Endothelial cell of umbilical vein (primary cell): ENCODE measurements at regions not wholly inside any gene's neighbourhood (a gene's known extent, or its start where the extent isn't known, plus 50 kb on each side); places are given as distances from the start of the nearest gene placed in this dataset.
A peak's percentile ranks its signal among the peaks of the same experiment; 100 is the strongest.
"Not testable (repeated sequence)": the region's sequence is repeated elsewhere in the genome, so short reads cannot be mapped to it uniquely, and the experiment has no call there.

Experiments used
- BruUV-seq: library from RNA; stranded (reverse); fragments of 400-500 nt; replicated peaks from 2 replicates; lab custom pipeline; 2021; lab: Mats Ljungman, UMichigan
- CTCF ChIA-PET: fragments of 300-600, 350-600 bp; sonication (Branson Sonifier 250); formaldehyde crosslinking; loops from one replicate; lab custom pipeline; 2021; ENCODE audit warnings: antibody characterized with exemption, inconsistent platforms; lab: Charles Lee
- POLR2A ChIA-PET: fragments of 300-600, 350-600 bp; sonication (Branson Sonifier 250); formaldehyde crosslinking; loops from one replicate; lab custom pipeline; 2021; ENCODE audit warnings: antibody characterized with exemption, inconsistent platforms; lab: Charles Lee
- DNase-seq: peaks from one replicate; pipeline ENCODE4 v3.0.0-alpha.2; 2011; ENCODE audit warnings: low read depth, low spot score
- FAIRE-seq: peaks from 2 replicates; lab custom pipeline; 2011; peaks lifted over from hg19 to GRCh38; lab: Jason Lieb, UNC
- H2AFZ ChIP-seq: 2 replicates; pipeline ENCODE4 v1.6.0; 2012; ENCODE audit warnings: low read depth, low read length, control low read depth, inconsistent platforms
- H3K27ac ChIP-seq: 2 replicates; pipeline ENCODE4 v1.5.1; 2011; ENCODE audit warnings: low read depth, mild to moderate bottlenecking, control low read depth, low read length, moderate library complexity; ENCODE audit not compliant: insufficient read depth
- H3K27me3 ChIP-seq, 2 experiments: 2 replicates each; pipeline versions ENCODE4 v1.6.0 to v1.6.1; 2011; ENCODE audit warnings: low read length in 2 of 2, mixed read lengths in 1 of 2; ENCODE audit not compliant: control insufficient read depth in 2 of 2, insufficient read depth in 2 of 2
- H3K36me3 ChIP-seq, 2 experiments: 2 replicates in 1 of 2; 3 replicates in 1 of 2; pipeline ENCODE4 v1.5.1; 2011; ENCODE audit warnings: low read length in 2 of 2, mild to moderate bottlenecking in 1 of 2, moderate library complexity in 1 of 2; ENCODE audit not compliant: control insufficient read depth in 2 of 2, insufficient read depth in 2 of 2; ENCODE audit errors: extremely low read depth in 1 of 2
- H3K4me1 ChIP-seq: 3 replicates; pipeline ENCODE4 v1.5.1; 2011; ENCODE audit warnings: mild to moderate bottlenecking, low read length; ENCODE audit not compliant: control insufficient read depth, insufficient read depth; ENCODE audit errors: extremely low read depth
- H3K4me2 ChIP-seq: 2 replicates; pipeline ENCODE4 v1.6.1; 2011; ENCODE audit warnings: low read length, control low read depth, mixed read lengths; ENCODE audit not compliant: insufficient read depth
- H3K4me3 ChIP-seq, 3 experiments: fragments of 200-600 bp in 1 of 3; sonication (generic), shearing (Covaris generic) in 1 of 3; replicated peaks in 1 of 3; 2 replicates each; pipeline ENCODE4 v1.5.1; 2011 to 2016; ENCODE audit warnings: control low read depth in 3 of 3, low read length in 3 of 3, mild to moderate bottlenecking in 2 of 3, inconsistent platforms in 1 of 3, low read depth in 1 of 3, moderate library complexity in 1 of 3; ENCODE audit not compliant: insufficient read depth in 1 of 3
- H3K79me2 ChIP-seq: 2 replicates; pipeline ENCODE4 v1.6.0; 2012; ENCODE audit warnings: low read length, inconsistent platforms; ENCODE audit not compliant: control insufficient read depth, insufficient read depth
- H3K9ac ChIP-seq: replicated peaks from 2 replicates; pipeline ENCODE3; 2011; ENCODE audit warnings: low read length, control low read depth; ENCODE audit not compliant: insufficient read depth; ENCODE audit errors: extremely low read depth
- H3K9me1 ChIP-seq: replicated peaks from 3 replicates; pipeline ENCODE4 v1.6.0; 2011; ENCODE audit warnings: mild to moderate bottlenecking, low read length; ENCODE audit not compliant: control insufficient read depth, insufficient read depth; ENCODE audit errors: extremely low read depth
- H3K9me3 ChIP-seq: replicated peaks from 2 replicates; pipeline ENCODE4 v1.5.1; 2012; ENCODE audit warnings: low read length, inconsistent platforms; ENCODE audit not compliant: control insufficient read depth, insufficient read depth
- H4K20me1 ChIP-seq: replicated peaks from 2 replicates; pipeline ENCODE3; 2011; ENCODE audit warnings: mild to moderate bottlenecking, low read length; ENCODE audit not compliant: control insufficient read depth, insufficient read depth; ENCODE audit errors: extremely low read depth
- JUN ChIP-seq: IDR thresholded peaks from 2 replicates; pipeline ENCODE4 v1.6.1; 2011; ENCODE audit warnings: borderline replicate concordance, low read depth; ENCODE audit not compliant: insufficient read length, insufficient read depth
- MYC ChIP-seq: IDR thresholded peaks from one replicate; pipeline ENCODE4 v1.6.1; 2011; ENCODE audit warnings: mild to moderate bottlenecking, low read depth, low read length
- POLR2A ChIP-seq: IDR thresholded peaks from 2 replicates; pipeline ENCODE4 v1.6.1; 2012; ENCODE audit warnings: low read depth, mild to moderate bottlenecking, control low read depth, low read length
- POLR2AphosphoS5 ChIP-seq: IDR thresholded peaks from 2 replicates; pipeline ENCODE4 v1.6.1; 2012; ENCODE audit warnings: low read depth, mild to moderate bottlenecking, control low read depth, low read length, moderate library complexity; ENCODE audit not compliant: insufficient read depth
- dilution Hi-C: fragments of 300-500 bp; cut with MboI; formaldehyde crosslinking; loops from one replicate; pipeline ENCODE4 v1.15.0; 2019; ENCODE audit warnings: low sequenced_read_pairs; ENCODE audit not compliant: extremely low pct_ligation_motif_present
- intact Hi-C: fragments of 100-400 bp; cut with micrococcal nuclease; formaldehyde crosslinking; loops from one replicate; pipeline ENCODE4 v1.10.0; 2022

DNA sequence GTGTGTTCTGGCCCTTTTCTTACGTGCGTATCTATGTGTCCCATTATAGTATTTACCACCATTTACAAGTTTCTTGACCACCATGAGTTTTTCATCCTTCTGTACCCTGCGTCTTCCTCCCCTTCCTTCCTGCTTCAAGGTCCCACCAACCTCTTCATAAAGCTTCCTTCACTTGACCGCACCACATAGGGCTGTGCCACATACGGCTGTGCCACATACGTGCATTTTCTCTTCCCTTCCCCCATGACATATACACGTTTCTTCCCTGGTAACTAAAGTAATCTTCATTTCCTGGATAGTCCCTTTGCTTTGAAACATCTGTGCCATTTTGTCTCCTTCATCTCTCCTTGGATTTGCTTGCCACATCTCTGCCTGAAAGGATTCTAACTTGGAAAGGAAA lies 128.6 kb upstream of the METTL14 start:
- not testable (repeated sequence) for DNase-seq

DNA sequence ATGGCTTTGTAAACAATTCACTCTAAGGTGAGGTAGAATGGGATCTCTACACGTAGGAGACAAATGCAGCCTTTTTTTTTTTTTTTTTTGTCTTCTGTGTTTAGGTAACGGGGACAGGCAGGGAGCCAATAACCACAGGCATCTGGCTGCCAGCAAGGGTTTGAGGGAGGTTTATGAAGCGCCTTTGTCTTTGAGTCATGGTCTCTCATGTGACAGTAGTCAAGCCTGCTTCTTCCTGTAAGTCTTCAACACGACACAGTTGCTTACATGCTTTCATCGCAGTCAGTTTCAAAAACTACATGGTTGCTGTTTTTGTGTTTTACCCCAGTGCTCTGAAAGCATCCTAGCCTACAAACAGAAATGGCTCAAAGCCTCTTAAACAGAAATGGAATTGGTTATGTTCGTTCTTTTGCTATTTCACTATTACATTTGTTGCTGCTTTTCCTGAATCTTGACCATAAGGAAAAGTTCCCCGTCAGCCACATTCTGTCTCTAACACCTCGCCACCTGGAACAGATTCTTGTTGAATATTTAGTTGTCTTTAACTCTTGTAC lies 127.8 kb upstream of the METTL14 start:
- Histone ChIP-seq H3K27me3 (no peaks in the 10 kb centered on the region), H3K36me3 (no peaks in the 10 kb centered on the region), H3K9me1 (no peaks in the 10 kb centered on the region), H3K9ac (no peak overlapping the region), H3K9me3 (no peaks in the 10 kb centered on the region), H3K4me1 (no peaks in the 10 kb centered on the region), H3K4me2 (no peak overlapping the region), H2AFZ (no peak overlapping the region), H3K27ac (no peak overlapping the region), H3K79me2 (no peaks in the 10 kb centered on the region), H3K4me3 (no peak overlapping the region), H4K20me1 (no peaks in the 10 kb centered on the region)
- BruUV-seq: no TSS peak
- POLR2A ChIA-PET: no interaction called here
- no peak for DNase-seq
- no peak for TF ChIP-seq JUN
- TF ChIP-seq MYC: no peak
- TF ChIP-seq POLR2AphosphoS5: no peak
- TF ChIP-seq POLR2A: no peak
- dilution Hi-C loops: no loop called here
- no peak for FAIRE-seq
- CTCF ChIA-PET: no interaction called here
- intact Hi-C loops: no loop called here

More for the DNA sequence above, 128.6 kb upstream of the METTL14 start:
- H3K27ac ChIP-seq, H3K4me2 ChIP-seq, H3K9me1 ChIP-seq, H3K36me3 ChIP-seq, CTCF ChIA-PET, intact Hi-C loops, H3K4me3 ChIP-seq, H4K20me1 ChIP-seq, H3K79me2 ChIP-seq, POLR2A ChIA-PET, dilution Hi-C loops, H2AFZ ChIP-seq, H3K9ac ChIP-seq, FAIRE-seq, H3K27me3 ChIP-seq, H3K9me3 ChIP-seq, H3K4me1 ChIP-seq, BruUV-seq: not testable (repeated sequence)

DNA sequence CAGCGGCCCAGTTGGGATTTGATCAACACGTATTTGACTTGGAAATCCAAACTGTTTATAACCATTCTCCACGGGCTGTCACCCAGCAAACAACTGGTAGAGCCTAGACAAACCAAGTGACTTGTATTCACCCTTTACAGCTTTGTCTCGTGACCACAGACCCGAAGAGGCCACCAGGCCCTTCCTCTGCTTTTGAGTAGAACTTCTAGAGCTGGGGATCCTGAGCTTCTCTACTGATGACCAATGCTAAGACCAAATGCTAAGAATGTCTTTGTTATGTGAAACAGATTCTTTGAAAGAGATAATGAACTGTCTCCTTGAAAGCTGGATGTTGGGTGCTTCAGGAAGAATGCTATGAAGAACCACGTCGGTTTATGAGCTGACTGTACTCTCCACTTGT lies 127.0 kb upstream of the METTL14 start:
- POLR2A ChIA-PET, dilution Hi-C loops, BruUV-seq, H3K4me1 ChIP-seq, DNase-seq, H3K27ac ChIP-seq, H3K4me3 ChIP-seq, H3K9me1 ChIP-seq, intact Hi-C loops, H3K9ac ChIP-seq, H3K9me3 ChIP-seq, H2AFZ ChIP-seq, H4K20me1 ChIP-seq, H3K4me2 ChIP-seq, CTCF ChIA-PET, H3K79me2 ChIP-seq, H3K27me3 ChIP-seq, H3K36me3 ChIP-seq: not testable (repeated sequence)
- FAIRE-seq: peak; percentile 15

DNA sequence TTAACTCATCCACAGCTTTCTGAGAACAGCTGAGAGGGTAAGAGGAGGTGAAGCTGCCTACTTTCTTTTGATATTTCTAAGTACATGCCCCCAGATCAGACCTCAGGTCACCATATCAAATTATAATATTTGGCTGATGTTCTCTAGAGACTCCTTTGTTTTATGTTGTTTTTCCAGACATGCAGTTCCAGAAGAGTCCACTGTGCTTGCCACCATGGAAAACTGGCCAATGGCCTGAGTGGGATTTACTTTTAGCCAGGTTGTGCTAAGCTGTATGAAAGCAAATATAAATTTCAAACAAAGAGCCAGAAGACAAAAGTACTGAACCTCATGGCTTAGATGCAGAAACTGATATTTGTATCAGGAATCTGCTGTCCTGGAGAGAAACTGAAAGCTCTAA lies 123.6 kb upstream of the METTL14 start:
- H3K36me3 ChIP-seq, H3K4me2 ChIP-seq, H3K9me3 ChIP-seq, dilution Hi-C loops, H4K20me1 ChIP-seq, H3K27me3 ChIP-seq, FAIRE-seq, H2AFZ ChIP-seq, CTCF ChIA-PET, POLR2A ChIA-PET, H3K27ac ChIP-seq, intact Hi-C loops, H3K9ac ChIP-seq, DNase-seq, BruUV-seq, H3K9me1 ChIP-seq, H3K4me1 ChIP-seq, H3K4me3 ChIP-seq, H3K79me2 ChIP-seq: not testable (repeated sequence)
